C4-2B (cell line): ENCODE measurements at regions not wholly inside any gene's neighbourhood (a gene's known extent, or its start where the extent isn't known, plus 50 kb on each side); places are given as distances from the start of the nearest gene placed in this dataset.

Source experiments
- ZFX ChIP-seq: fragments of 450-650 bp; IDR thresholded peaks from 2 replicates; pipeline ENCODE4 v1.6.1; 2017
- TF ChIP-seq, protein P1 (sequence below): fragments of 450-650 bp; conservative IDR thresholded peaks from 2 replicates; pipeline ENCODE4 v1.5.1; 2017; ENCODE audit warnings: mild to moderate bottlenecking

DNA sequence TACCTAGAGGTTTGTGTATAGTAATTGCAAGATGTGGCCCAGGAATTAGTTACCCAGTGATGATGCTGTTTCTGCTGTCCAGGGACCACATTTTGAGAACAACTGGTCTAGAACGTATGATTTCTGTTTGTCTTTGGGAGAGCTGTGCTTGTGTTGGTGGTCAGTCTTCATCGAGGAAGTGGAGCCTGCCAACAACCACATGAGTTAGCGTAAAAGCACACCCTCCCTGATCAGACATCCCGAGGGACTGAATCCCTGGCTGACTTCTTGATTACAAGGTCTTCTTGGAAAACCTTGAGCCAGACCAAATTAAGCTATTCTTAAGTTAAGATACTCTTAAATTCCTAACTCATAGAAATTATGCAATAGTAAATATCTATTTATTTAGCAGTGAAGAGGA, 81.7 kb upstream of the ZPLD1 start:
- TF ChIP-seq, protein P1, sequence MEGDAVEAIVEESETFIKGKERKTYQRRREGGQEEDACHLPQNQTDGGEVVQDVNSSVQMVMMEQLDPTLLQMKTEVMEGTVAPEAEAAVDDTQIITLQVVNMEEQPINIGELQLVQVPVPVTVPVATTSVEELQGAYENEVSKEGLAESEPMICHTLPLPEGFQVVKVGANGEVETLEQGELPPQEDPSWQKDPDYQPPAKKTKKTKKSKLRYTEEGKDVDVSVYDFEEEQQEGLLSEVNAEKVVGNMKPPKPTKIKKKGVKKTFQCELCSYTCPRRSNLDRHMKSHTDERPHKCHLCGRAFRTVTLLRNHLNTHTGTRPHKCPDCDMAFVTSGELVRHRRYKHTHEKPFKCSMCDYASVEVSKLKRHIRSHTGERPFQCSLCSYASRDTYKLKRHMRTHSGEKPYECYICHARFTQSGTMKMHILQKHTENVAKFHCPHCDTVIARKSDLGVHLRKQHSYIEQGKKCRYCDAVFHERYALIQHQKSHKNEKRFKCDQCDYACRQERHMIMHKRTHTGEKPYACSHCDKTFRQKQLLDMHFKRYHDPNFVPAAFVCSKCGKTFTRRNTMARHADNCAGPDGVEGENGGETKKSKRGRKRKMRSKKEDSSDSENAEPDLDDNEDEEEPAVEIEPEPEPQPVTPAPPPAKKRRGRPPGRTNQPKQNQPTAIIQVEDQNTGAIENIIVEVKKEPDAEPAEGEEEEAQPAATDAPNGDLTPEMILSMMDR: no peak
- no peak for TF ChIP-seq ZFX
